ENCODE measurements at regions not wholly inside any gene's neighbourhood (a gene's known extent, or its start where the extent isn't known, plus 50 kb on each side); places are given as distances from the start of the nearest gene placed in this dataset.

GRCh38 chr13:85174291-85174690, 624.9 kb downstream of the SLITRK6 start:
- TF ChIP-seq CTCF (conservative IDR thresholded peaks at IDR 0.05; ENCODE audit: low read depth, low read length): no peak
- no peak for TF ChIP-seq EZH2 (IDR thresholded peaks at IDR 0.05; ENCODE audit: borderline replicate concordance, low read depth, low read length, poor library complexity, severe bottlenecking)
